ENCODE measurements at regions not wholly inside any gene's neighbourhood (a gene's known extent, or its start where the extent isn't known, plus 50 kb on each side); places are given as distances from the start of the nearest gene placed in this dataset.

DNA sequence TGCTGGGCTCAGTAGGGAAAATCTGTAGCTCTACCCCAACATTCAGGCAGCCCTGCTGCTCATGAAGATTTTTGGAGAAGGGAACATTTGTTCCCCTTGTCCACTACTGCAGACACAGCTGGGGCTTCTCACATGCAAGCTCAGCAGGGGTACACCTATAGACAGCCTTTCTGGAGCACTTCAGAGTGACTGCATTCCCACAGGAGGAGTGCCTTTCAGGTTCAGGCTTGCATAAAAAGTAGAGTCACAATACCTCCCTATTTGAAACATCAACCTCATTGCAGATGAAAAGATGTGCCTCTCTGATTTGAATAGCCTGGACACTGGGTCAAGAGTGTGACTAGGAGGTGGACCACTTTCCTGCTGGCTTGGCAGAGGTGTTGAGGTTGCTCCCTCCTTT lies 53.3 kb upstream of the NAP1L2 start:
- ChIA-PET POLR2A (no interaction called here), CTCF (no interaction called here)
- no peaks in the 10 kb centered on the region for H3K4me1 ChIP-seq (ENCODE audit: control insufficient read depth, insufficient read depth, low read length)
- no peaks in the 10 kb centered on the region for H3K9me3 ChIP-seq (ENCODE audit: control insufficient read depth, insufficient read depth, low read depth, low read length)
- TF ChIP-seq ZNF121 (tag by site-specific recombination; IDR thresholded peaks at IDR 0.05) (no peak), SCRT2 (tag by site-specific recombination; IDR thresholded peaks at IDR 0.05) (no peak), ZFP3 (tag by site-specific recombination; IDR thresholded peaks at IDR 0.05; ENCODE audit: low read depth) (no peak), ZNF37A (tag by site-specific recombination; IDR thresholded peaks at IDR 0.05) (no peak), ZBTB17 (tag by site-specific recombination; IDR thresholded peaks at IDR 0.05) (no peak), HOXA7 (CRISPR knock-in tag; IDR thresholded peaks at IDR 0.05; ENCODE audit: borderline replicate concordance) (no peak), ZNF473 (tag by site-specific recombination; IDR thresholded peaks at IDR 0.05) (no peak), ZNF585B (tag by site-specific recombination; IDR thresholded peaks at IDR 0.05) (no peak)
- TF ChIP-seq, protein P1, sequence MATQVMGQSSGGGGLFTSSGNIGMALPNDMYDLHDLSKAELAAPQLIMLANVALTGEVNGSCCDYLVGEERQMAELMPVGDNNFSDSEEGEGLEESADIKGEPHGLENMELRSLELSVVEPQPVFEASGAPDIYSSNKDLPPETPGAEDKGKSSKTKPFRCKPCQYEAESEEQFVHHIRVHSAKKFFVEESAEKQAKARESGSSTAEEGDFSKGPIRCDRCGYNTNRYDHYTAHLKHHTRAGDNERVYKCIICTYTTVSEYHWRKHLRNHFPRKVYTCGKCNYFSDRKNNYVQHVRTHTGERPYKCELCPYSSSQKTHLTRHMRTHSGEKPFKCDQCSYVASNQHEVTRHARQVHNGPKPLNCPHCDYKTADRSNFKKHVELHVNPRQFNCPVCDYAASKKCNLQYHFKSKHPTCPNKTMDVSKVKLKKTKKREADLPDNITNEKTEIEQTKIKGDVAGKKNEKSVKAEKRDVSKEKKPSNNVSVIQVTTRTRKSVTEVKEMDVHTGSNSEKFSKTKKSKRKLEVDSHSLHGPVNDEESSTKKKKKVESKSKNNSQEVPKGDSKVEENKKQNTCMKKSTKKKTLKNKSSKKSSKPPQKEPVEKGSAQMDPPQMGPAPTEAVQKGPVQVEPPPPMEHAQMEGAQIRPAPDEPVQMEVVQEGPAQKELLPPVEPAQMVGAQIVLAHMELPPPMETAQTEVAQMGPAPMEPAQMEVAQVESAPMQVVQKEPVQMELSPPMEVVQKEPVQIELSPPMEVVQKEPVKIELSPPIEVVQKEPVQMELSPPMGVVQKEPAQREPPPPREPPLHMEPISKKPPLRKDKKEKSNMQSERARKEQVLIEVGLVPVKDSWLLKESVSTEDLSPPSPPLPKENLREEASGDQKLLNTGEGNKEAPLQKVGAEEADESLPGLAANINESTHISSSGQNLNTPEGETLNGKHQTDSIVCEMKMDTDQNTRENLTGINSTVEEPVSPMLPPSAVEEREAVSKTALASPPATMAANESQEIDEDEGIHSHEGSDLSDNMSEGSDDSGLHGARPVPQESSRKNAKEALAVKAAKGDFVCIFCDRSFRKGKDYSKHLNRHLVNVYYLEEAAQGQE (tag by site-specific recombination; IDR thresholded peaks at IDR 0.05), result no peak
- TF ChIP-seq, protein P2, sequence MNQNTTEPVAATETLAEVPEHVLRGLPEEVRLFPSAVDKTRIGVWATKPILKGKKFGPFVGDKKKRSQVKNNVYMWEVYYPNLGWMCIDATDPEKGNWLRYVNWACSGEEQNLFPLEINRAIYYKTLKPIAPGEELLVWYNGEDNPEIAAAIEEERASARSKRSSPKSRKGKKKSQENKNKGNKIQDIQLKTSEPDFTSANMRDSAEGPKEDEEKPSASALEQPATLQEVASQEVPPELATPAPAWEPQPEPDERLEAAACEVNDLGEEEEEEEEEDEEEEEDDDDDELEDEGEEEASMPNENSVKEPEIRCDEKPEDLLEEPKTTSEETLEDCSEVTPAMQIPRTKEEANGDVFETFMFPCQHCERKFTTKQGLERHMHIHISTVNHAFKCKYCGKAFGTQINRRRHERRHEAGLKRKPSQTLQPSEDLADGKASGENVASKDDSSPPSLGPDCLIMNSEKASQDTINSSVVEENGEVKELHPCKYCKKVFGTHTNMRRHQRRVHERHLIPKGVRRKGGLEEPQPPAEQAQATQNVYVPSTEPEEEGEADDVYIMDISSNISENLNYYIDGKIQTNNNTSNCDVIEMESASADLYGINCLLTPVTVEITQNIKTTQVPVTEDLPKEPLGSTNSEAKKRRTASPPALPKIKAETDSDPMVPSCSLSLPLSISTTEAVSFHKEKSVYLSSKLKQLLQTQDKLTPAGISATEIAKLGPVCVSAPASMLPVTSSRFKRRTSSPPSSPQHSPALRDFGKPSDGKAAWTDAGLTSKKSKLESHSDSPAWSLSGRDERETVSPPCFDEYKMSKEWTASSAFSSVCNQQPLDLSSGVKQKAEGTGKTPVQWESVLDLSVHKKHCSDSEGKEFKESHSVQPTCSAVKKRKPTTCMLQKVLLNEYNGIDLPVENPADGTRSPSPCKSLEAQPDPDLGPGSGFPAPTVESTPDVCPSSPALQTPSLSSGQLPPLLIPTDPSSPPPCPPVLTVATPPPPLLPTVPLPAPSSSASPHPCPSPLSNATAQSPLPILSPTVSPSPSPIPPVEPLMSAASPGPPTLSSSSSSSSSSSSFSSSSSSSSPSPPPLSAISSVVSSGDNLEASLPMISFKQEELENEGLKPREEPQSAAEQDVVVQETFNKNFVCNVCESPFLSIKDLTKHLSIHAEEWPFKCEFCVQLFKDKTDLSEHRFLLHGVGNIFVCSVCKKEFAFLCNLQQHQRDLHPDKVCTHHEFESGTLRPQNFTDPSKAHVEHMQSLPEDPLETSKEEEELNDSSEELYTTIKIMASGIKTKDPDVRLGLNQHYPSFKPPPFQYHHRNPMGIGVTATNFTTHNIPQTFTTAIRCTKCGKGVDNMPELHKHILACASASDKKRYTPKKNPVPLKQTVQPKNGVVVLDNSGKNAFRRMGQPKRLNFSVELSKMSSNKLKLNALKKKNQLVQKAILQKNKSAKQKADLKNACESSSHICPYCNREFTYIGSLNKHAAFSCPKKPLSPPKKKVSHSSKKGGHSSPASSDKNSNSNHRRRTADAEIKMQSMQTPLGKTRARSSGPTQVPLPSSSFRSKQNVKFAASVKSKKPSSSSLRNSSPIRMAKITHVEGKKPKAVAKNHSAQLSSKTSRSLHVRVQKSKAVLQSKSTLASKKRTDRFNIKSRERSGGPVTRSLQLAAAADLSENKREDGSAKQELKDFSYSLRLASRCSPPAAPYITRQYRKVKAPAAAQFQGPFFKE (tag by site-specific recombination; IDR thresholded peaks at IDR 0.05; ENCODE audit: borderline replicate concordance), result no peak
- no peak overlapping the region for H3K4me3 ChIP-seq (ENCODE audit: low read depth, low read length)
- H3K36me3 ChIP-seq (ENCODE audit: control insufficient read depth in 2 of 2, insufficient read depth in 1 of 2, low read length in 2 of 2), result no peaks in the 10 kb centered on the region
- no peak overlapping the region for H3K27ac ChIP-seq (ENCODE audit: extremely low read depth, low read depth, low read length)

DNA sequence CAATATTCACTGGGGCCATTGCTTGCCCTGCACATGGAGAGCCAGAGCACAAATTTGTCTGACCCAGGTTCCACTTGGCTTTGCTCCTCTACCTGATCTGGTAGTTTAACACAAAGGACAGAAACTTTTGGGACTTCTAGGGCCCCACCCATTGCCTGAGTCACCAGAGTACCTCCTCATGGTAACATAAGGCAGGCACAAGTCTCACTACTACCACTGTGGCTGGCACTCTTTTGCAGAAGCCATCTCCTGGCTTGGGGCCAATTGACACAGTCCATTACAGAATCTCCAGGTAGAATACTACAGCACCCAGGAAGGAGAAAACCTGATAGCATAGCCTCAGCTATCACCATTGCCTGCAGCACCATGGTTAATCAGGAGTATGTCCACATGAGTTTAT lies 52.6 kb upstream of the NAP1L2 start:
- no peaks in the 10 kb centered on the region for H3K4me1 ChIP-seq (ENCODE audit: control insufficient read depth, insufficient read depth, low read length)
- no peaks in the 10 kb centered on the region for H3K9me3 ChIP-seq (ENCODE audit: control insufficient read depth, insufficient read depth, low read depth, low read length)
- CTCF ChIA-PET, result no interaction called here
- TF ChIP-seq, protein P3, sequence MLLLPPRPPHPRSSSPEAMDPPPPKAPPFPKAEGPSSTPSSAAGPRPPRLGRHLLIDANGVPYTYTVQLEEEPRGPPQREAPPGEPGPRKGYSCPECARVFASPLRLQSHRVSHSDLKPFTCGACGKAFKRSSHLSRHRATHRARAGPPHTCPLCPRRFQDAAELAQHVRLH (tag by site-specific recombination; IDR thresholded peaks at IDR 0.05), result no peak
- no peak for TF ChIP-seq ZBTB1 (tag by site-specific recombination; IDR thresholded peaks at IDR 0.05)
- no peak for TF ChIP-seq KLF8 (tag by site-specific recombination; IDR thresholded peaks at IDR 0.05)
- no peak for TF ChIP-seq ZNF132 (tag by site-specific recombination; IDR thresholded peaks at IDR 0.05; ENCODE audit: borderline replicate concordance)
- no peak for TF ChIP-seq ZNF23 (tag by site-specific recombination; IDR thresholded peaks at IDR 0.05; ENCODE audit: borderline replicate concordance)
- TF ChIP-seq GFI1B (tag by site-specific recombination; IDR thresholded peaks at IDR 0.05), result no peak
- no peak for TF ChIP-seq ZNF221 (tag by site-specific recombination; IDR thresholded peaks at IDR 0.05; ENCODE audit: borderline replicate concordance)
- TF ChIP-seq ZSCAN16 (tag by site-specific recombination; IDR thresholded peaks at IDR 0.05), result no peak
- no peak for TF ChIP-seq SALL2 (tag by site-specific recombination; IDR thresholded peaks at IDR 0.05; ENCODE audit: borderline replicate concordance)
- TF ChIP-seq, protein P4, sequence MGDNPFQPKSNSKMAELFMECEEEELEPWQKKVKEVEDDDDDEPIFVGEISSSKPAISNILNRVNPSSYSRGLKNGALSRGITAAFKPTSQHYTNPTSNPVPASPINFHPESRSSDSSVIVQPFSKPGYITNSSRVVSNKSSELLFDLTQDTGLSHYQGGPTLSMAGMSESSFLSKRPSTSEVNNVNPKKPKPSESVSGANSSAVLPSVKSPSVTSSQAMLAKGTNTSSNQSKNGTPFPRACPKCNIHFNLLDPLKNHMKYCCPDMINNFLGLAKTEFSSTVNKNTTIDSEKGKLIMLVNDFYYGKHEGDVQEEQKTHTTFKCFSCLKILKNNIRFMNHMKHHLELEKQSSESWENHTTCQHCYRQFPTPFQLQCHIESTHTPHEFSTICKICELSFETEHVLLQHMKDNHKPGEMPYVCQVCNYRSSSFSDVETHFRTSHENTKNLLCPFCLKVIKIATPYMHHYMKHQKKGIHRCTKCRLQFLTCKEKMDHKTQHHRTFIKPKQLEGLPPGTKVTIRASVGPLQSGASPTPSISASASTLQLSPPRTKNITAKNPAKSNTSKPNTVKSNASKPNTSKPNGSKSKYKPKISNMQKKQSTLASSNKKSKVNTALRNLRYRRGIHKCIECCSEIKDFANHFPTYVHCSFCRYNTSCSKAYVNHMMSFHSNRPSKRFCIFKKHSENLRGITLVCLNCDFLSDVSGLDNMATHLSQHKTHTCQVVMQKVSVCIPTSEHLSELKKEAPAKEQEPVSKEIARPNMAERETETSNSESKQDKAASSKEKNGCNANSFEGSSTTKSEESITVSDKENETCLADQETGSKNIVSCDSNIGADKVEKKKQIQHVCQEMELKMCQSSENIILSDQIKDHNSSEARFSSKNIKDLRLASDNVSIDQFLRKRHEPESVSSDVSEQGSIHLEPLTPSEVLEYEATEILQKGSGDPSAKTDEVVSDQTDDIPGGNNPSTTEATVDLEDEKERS (tag by site-specific recombination; IDR thresholded peaks at IDR 0.05), result no peak
- no peak for TF ChIP-seq ZNF157 (tag by site-specific recombination; IDR thresholded peaks at IDR 0.05)
- TF ChIP-seq ZFP69B (tag by site-specific recombination; IDR thresholded peaks at IDR 0.05), result no peak
- POLR2A ChIA-PET, result no interaction called here
- no peak overlapping the region for H3K27ac ChIP-seq (ENCODE audit: extremely low read depth, low read depth, low read length)
- H3K4me3 ChIP-seq (ENCODE audit: low read depth, low read length), result no peak overlapping the region
- H3K36me3 ChIP-seq (ENCODE audit: control insufficient read depth in 2 of 2, insufficient read depth in 1 of 2, low read length in 2 of 2), result no peaks in the 10 kb centered on the region
